IMR-90 (cell line): ENCODE measurements at regions not wholly inside any gene's neighbourhood (a gene's known extent, or its start where the extent isn't known, plus 50 kb on each side); places are given as distances from the start of the nearest gene placed in this dataset.

Experiments used
- BHLHE40 ChIP-seq: fragments of 150-350 bp; IDR thresholded peaks from 2 replicates; pipeline ENCODE4 v1.6.1; 2016; ENCODE audit warnings: mild to moderate bottlenecking, low read depth, low read length
- CEBPB ChIP-seq: IDR thresholded peaks from 2 replicates; pipeline ENCODE4 v1.6.1; 2012; ENCODE audit warnings: low read depth, low read length, improper control_type of control experiment
- CTCF ChIP-seq: conservative IDR thresholded peaks from 2 replicates; pipeline ENCODE4 v1.5.1; 2012; ENCODE audit warnings: mild to moderate bottlenecking, low read depth, low read length, improper control_type of control experiment
- FOS ChIP-seq: fragments of 150-350 bp; IDR thresholded peaks from 2 replicates; pipeline ENCODE4 v1.6.1; 2016; ENCODE audit warnings: low read depth, low read length
- MAFK ChIP-seq: IDR thresholded peaks from 2 replicates; pipeline ENCODE4 v1.6.1; 2012; ENCODE audit warnings: low read depth, low read length, improper control_type of control experiment
- POLR2A ChIP-seq: IDR thresholded peaks from 2 replicates; pipeline ENCODE4 v1.6.1; 2012; ENCODE audit warnings: mild to moderate bottlenecking, low read depth, low read length
- RAD21 ChIP-seq: IDR thresholded peaks from 2 replicates; pipeline ENCODE4 v1.6.1; 2012; ENCODE audit warnings: low read length, improper control_type of control experiment
- RCOR1 ChIP-seq: IDR thresholded peaks from 2 replicates; pipeline ENCODE4 v1.6.1; 2012; ENCODE audit warnings: mild to moderate bottlenecking, low read length, improper control_type of control experiment; ENCODE audit not compliant: insufficient replicate concordance
- SMC3 ChIP-seq: fragments of 150-350 bp; IDR thresholded peaks from 2 replicates; pipeline ENCODE4 v1.6.1; 2016; ENCODE audit warnings: low read depth, mild to moderate bottlenecking, antibody characterized with exemption, low read length, moderate library complexity
- USF2 ChIP-seq: fragments of 150-350 bp; IDR thresholded peaks from 2 replicates; pipeline ENCODE4 v1.6.1; 2017; ENCODE audit warnings: mild to moderate bottlenecking, antibody characterized with exemption, low read length, low read depth

- no peak for TF ChIP-seq CTCF
- no peak for TF ChIP-seq RCOR1
- TF ChIP-seq FOS: no peak
- no peak for TF ChIP-seq POLR2A
- no peak for TF ChIP-seq RAD21
- no peak for TF ChIP-seq CEBPB
- no peak for TF ChIP-seq MAFK
- no peak for TF ChIP-seq SMC3
- no peak for TF ChIP-seq BHLHE40
- TF ChIP-seq USF2: no peak
These were observed 204.9 kb upstream of the JUN start for GRCh38 chr1:58988752-58989151.
